ENCODE measurements at regions not wholly inside any gene's neighbourhood (a gene's known extent, or its start where the extent isn't known, plus 50 kb on each side); places are given as distances from the start of the nearest gene placed in this dataset.

- no peaks in the 10 kb centered on the region for H3K27me3 ChIP-seq (ENCODE audit: control insufficient read depth in 2 of 2, insufficient read depth in 2 of 2, low read length in 2 of 2)
- no peaks in the 10 kb centered on the region for H3K4me1 ChIP-seq (ENCODE audit: control insufficient read depth in 1 of 2, insufficient read depth in 2 of 2, low read length in 2 of 2)
- H3K4me3 Mint-ChIP-seq, result no peak overlapping the region
- H3K9ac ChIP-seq (ENCODE audit: insufficient read depth, low read length, poor library complexity, severe bottlenecking), result no peak overlapping the region
- TF ChIP-seq, protein P1, sequence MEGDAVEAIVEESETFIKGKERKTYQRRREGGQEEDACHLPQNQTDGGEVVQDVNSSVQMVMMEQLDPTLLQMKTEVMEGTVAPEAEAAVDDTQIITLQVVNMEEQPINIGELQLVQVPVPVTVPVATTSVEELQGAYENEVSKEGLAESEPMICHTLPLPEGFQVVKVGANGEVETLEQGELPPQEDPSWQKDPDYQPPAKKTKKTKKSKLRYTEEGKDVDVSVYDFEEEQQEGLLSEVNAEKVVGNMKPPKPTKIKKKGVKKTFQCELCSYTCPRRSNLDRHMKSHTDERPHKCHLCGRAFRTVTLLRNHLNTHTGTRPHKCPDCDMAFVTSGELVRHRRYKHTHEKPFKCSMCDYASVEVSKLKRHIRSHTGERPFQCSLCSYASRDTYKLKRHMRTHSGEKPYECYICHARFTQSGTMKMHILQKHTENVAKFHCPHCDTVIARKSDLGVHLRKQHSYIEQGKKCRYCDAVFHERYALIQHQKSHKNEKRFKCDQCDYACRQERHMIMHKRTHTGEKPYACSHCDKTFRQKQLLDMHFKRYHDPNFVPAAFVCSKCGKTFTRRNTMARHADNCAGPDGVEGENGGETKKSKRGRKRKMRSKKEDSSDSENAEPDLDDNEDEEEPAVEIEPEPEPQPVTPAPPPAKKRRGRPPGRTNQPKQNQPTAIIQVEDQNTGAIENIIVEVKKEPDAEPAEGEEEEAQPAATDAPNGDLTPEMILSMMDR (IDR thresholded peaks at IDR 0.05), result no peak
- no peaks in the 10 kb centered on the region for H3K36me3 Mint-ChIP-seq
- no peaks in the 10 kb centered on the region for H3K4me1 Mint-ChIP-seq
- H3K4me3 ChIP-seq (replicated peaks in 1 of 3; ENCODE audit: low read depth in 2 of 3, low read length in 3 of 3), result no peak overlapping the region
- no peaks in the 10 kb centered on the region for H4K20me1 ChIP-seq (ENCODE audit: insufficient read depth, low read length)
- intact Hi-C loops (cut with micrococcal nuclease), result no loop called here
- H3K27ac ChIP-seq (ENCODE audit: low read depth in 1 of 2, low read length in 2 of 2), result no peak overlapping the region
- H2AFZ ChIP-seq (ENCODE audit: insufficient read depth, low read depth, low read length, poor library complexity, severe bottlenecking), result no peak overlapping the region
- H3K79me2 ChIP-seq (ENCODE audit: insufficient read depth, low read length), result no peaks in the 10 kb centered on the region
- peaks cover 2 to 19% (median 9%) of the 10 kb centered on the region in 7 donors for H3K9me3 Mint-ChIP-seq
- peaks cover 0 to 16% of the 10 kb centered on the region in 2 donors for H3K9me3 ChIP-seq (replicated peaks in 1 of 2; ENCODE audit: control insufficient read depth in 1 of 2, insufficient read depth in 1 of 2, low read length in 2 of 2)
- H3K27me3 Mint-ChIP-seq (ENCODE audit: low read depth in 3 of 3), result peaks cover 0 to 7% (median 3%) of the 10 kb centered on the region in 3 donors
- H3K27ac Mint-ChIP-seq, result no peak overlapping the region
- H3K4me2 ChIP-seq (replicated peaks; ENCODE audit: extremely low read depth, low read length, poor library complexity, severe bottlenecking), result no peak overlapping the region
- DNase-seq, result no peak
- WGBS (ENCODE audit: insufficient coverage), result no CpG with 5 or more reads among the region's 7 CpGs
- no peaks in the 10 kb centered on the region for H3K36me3 ChIP-seq (replicated peaks in 1 of 2; ENCODE audit: control insufficient read depth in 1 of 2, insufficient read depth in 2 of 2, low read length in 2 of 2)
Observed at GRCh38 chr20:51978070-51978501, 175.8 kb upstream of the SALL4 start.

DNA sequence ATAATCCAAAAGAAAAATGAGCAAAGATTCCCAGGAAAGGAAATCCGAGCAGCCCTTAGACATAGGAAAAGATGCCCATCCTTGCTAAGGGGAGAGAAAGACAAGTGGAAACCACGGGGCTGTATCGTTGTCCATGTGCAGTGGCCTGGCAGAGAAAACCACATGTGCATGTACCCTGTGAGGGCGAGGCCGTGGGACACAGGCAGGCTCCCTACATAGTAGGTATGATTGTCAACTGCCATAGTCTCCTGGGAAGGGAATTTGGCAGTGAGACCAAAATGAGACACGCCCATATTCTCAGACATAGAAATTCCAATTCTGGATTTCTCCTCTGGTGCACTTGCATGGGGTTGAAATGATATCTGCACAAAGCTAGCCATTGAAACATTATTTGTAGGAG lies 169.7 kb upstream of the SALL4 start:
- TF ChIP-seq, protein P1 (IDR thresholded peaks at IDR 0.05), result no peak
- Histone ChIP-seq H3K36me3 (replicated peaks in 1 of 2; ENCODE audit: control insufficient read depth in 1 of 2, insufficient read depth in 2 of 2, low read length in 2 of 2) (no peaks in the 10 kb centered on the region), H4K20me1 (ENCODE audit: insufficient read depth, low read length) (no peaks in the 10 kb centered on the region), H3K4me3 (replicated peaks in 1 of 3; ENCODE audit: low read depth in 2 of 3, low read length in 3 of 3) (no peak overlapping the region), H3K4me1 (ENCODE audit: control insufficient read depth in 1 of 2, insufficient read depth in 2 of 2, low read length in 2 of 2) (no peaks in the 10 kb centered on the region), H3K9ac (ENCODE audit: insufficient read depth, low read length, poor library complexity, severe bottlenecking) (no peak overlapping the region), H3K79me2 (ENCODE audit: insufficient read depth, low read length) (no peaks in the 10 kb centered on the region), H3K27me3 (ENCODE audit: control insufficient read depth in 2 of 2, insufficient read depth in 2 of 2, low read length in 2 of 2) (no peaks in the 10 kb centered on the region), H3K4me2 (replicated peaks; ENCODE audit: extremely low read depth, low read length, poor library complexity, severe bottlenecking) (no peak overlapping the region), H3K27ac (ENCODE audit: low read depth in 1 of 2, low read length in 2 of 2) (no peak overlapping the region), H3K9me3 (replicated peaks in 1 of 2; ENCODE audit: control insufficient read depth in 1 of 2, insufficient read depth in 1 of 2, low read length in 2 of 2) (no peaks in the 10 kb centered on the region), H2AFZ (ENCODE audit: insufficient read depth, low read depth, low read length, poor library complexity, severe bottlenecking) (no peak overlapping the region)
- 89% methylated on average over 5 of the region's 6 CpGs for WGBS (ENCODE audit: insufficient coverage)
- Mint-ChIP-seq H3K4me1 (no peaks in the 10 kb centered on the region), H3K27me3 (ENCODE audit: low read depth in 3 of 3) (peaks cover 0 to 2% (median 1%) of the 10 kb centered on the region in 3 donors), H3K4me3 (no peak overlapping the region), H3K36me3 (no peaks in the 10 kb centered on the region), H3K9me3 (peaks cover 0 to 8% (median 1%) of the 10 kb centered on the region in 7 donors), H3K27ac (no peak overlapping the region)
- intact Hi-C loops (cut with micrococcal nuclease), result no loop called here
- no peak for DNase-seq
